Stimulated activated CD4-positive, alpha-beta T cell treated with anti-CD3 and anti-CD28 coated beads, Interleukin-4, amount 100 ng/mL, for 1 hour (primary cell): ENCODE measurements at regions not wholly inside any gene's neighbourhood (a gene's known extent, or its start where the extent isn't known, plus 50 kb on each side); places are given as distances from the start of the nearest gene placed in this dataset.
"Not testable (repeated sequence)": the region's sequence is repeated elsewhere in the genome, so short reads cannot be mapped to it uniquely, and the experiment has no call there.

Source experiments
- DNase-seq: peaks from one replicate; pipeline ENCODE4 v3.0.0-alpha.2; 2020

DNA sequence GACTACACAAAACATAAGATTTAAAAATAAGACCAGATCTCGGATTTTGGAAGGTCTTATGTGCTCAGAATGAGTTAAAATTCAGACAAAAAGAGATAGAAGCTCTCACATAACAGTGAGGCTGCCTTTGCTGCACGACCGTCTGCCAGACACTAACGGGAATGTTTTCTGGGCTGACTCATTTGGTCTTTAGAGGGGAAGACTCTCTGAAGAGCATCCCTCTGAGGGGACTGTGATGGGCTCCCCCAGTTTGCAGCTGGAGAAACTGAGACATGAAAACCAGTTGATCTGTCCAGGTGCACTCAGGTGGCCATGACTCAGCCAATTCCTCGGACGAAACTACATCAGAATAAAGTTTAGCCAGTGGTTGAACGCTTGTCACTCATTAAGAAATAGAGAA lies 153.9 kb downstream of the RNASET2 start:
- no peak for DNase-seq

DNA sequence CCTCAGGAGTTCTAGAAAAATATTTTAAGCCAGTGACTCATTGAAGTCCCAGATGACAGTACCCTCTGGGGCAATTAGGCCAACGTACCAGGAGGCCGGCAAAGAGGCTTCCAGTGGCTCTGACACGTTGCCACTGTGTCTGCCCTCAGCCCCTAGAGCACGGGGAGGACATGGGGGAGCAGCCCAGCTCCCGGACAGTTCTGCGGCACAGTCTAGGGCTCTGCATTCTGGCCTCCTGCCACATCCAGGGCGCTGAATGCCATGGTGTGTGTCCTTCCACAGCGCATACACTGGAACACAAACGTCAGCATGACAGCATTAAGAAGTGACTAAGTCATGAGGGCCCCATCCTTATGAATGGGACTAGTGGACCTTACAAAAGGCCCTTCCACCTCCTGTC lies 156.2 kb downstream of the RNASET2 start:
- no peak for DNase-seq

DNA sequence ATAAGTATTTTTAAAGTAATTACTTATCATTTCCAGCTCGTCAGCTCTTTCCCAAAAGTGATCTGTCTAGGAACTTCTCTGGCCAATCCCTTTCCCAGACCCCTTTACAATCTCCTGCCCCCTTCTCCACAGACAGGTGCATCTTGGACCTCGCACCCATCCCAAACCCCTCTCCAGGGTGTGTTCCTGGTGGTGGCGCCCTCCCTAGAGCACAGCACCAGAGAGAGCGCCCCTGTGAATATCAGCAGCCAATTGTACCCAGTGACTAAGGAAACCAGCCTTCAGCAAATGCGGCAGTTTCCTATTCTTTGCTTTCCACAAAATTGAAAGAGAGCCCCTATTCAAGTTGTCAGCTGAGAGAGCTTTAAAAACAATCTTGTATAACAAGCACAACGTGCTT lies 157.7 kb downstream of the RNASET2 start:
- no peak for DNase-seq

DNA sequence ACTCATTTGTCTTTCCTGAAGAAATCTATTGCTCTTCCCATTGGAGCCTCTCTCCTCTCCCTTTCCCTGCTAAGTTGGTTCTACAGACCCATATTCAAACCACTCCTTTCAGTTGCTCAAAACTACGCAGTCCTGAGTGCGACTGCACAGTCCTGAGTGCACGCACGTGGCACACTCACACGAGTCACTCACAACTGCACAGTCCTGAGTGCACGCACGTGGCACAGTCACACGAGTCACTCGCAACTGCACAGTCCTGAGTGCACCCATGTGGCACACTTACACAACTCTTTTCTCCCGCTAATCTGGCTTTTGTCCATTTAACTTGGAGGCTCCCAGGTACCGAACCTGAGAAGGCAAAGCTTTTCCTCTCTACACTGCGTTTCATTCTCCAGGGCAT lies 159.7 kb downstream of the RNASET2 start:
- no peak for DNase-seq

DNA sequence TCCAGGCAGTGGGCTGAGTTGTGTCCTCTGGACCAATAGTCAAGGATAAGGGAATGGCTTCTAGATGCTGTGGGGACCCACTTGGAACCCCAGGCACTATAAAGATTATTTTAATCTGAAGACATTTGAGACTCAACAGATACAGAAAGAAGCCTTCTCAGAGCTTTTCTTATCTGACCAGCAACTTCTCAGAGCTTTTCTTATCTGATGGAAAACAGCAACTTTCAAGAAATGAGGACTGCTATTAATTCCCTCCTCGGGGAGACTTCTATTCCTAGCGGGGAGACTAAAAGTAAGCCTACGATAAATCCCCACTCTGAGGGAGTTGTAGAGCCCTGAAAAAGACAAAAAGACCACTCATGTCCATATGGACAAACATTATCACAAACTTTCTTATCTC lies 160.5 kb downstream of the RNASET2 start:
- no peak for DNase-seq

DNA sequence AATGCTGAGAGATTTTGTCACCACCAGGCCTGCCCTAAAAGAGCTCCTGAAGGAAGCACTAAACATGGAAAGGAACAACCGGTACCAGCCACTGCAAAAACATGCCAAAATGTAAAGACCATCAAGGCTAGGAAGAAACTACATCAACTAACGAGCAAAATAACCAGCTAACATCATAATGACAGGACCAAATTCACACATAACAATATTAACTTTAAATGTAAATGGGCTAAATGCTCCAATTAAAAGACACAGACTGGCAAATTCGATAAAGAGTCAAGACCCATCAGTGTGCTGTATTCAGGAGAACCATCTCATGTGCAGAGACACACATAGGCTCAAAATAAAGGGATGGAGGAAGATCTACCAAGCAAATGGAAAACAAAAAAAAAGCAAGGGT lies 163.8 kb upstream of the RPS6KA2 start:
- not testable (repeated sequence) for DNase-seq

DNA sequence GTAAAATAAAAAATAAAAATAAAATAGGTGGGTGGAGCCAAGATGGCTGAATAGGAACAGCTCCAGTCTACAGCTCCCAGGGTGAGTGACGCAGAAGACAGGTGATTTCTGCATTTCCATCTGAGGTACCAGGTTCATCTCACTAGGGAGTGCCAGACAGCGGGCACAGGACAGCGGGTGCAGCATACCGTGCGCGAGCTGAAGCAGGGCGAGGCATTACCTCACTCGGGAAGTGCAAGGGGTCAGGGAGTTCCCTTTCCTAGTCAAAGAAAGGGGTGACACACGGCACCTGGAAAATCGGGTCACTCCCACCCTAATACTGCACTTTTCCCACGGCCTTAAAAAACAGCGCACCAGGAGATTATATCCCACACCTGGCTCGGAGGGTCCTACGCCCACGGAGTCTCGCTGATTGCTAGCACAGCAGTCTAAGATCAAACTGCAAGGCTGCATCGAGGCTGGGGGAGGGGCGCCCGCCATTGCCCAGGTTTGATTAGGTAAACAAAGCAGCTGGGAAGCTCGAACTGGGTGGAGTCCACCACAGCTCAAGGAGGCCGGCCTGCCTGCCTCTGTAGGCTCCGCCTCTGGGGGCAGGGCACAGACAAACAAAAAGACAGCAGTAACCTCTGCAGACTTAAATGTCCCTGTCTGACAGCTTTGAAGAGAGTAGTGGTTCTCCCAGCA lies 161.9 kb upstream of the RPS6KA2 start:
- not testable (repeated sequence) for DNase-seq

DNA sequence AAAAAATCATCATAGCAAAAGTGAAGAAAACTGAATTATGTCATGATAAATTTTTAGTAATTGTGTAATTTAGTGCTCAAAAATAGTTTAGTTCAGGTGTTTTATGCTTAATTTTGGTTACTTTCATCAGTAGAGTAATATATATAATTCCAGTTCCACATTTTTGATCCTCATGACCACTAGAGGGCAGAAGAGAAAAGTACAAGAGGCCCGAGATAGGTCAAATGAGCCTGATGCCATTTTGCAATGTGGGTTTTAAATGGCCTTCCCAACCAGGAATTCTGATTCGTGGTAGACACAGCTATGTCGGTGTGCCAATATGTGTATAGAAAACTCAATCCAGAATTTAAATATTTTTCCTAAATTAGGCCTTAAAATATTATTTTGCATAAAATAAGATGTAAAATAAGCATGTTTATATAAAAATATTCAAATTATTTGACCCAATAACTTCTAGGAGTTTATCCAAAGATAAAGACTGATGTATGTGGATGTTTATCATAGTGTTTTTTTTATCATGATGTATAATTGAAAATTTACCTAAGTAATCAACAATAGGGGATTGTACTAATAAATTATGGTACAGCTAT lies 159.7 kb upstream of the RPS6KA2 start:
- no peak for DNase-seq

DNA sequence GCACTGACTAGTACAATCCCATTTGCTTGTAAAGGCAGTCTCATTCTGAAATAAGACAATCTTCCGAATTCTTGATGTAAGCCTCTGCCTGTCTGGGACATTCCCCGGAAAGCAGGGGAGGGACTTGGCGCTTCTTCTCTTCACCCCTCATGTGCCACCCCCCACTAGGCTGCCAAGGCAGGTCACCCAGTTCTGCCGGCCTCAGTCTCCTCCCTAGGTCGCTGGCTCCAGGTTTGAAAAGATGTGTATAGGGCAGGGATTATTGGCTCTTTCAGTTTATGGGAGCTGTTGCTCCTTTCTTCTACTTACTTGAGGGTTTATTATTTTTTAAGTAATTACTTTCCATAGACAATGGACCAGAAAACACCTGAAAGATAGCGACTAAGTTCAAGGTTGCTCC lies 158.1 kb upstream of the RPS6KA2 start:
- DNase-seq = no peak

DNA sequence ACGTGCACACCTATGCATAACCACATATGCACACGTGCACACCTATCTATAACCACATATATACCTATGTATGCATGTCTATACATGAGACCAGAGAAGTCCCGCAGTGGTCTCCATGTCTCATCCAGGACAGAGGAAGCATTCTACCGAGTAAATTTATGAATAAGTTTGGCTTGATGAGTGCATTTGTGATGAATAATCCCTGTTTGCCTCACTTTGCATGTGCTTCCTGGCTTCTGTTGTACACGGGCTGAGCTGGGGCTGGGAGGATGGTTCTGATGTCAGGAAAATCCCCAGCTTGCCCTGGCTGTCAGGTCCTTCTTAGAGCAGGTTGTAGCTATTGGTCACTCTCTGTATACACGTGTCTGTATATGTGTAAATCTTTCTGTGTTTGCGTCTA lies 157.6 kb upstream of the RPS6KA2 start:
- no peak for DNase-seq

DNA sequence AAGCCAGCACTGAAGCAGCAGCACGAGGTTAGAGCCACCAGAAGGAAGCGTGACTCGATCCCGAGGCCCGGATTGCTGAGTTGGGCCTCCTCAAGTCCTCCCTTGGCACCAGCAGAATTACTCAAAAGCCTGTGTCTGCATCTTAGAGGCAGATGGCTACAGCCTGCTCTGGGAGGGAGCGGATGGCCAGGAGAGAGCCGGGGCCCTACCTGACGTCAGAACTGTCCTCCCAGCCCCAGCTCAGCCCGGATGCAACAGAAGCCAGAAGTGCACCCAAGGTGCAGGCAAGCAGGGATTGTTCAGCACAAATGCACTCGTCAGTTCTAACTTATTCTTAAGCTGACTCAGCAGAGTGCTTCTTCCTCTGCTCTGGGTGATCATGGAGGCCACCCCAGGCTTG lies 155.5 kb upstream of the RPS6KA2 start:
- no peak for DNase-seq

DNA sequence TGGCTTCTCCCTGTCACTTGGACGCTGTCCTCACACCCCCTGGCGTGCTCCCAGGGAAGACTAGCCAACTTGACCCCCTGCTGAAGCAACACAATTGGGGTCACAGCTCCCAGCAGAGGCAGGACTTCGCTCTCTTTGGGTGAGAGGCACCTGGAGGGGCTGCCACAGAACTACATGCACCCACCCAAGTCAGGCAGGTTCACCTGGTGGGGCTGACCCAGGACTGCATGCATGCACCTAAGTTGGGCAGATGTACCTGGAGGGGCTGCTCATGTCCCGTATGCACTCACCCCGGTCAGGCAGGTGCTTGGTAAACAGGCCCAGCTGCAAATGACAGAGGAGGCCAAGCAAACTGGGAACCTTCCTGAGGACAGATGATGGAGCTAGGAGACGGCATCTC lies 154.3 kb upstream of the RPS6KA2 start:
- no peak for DNase-seq

DNA sequence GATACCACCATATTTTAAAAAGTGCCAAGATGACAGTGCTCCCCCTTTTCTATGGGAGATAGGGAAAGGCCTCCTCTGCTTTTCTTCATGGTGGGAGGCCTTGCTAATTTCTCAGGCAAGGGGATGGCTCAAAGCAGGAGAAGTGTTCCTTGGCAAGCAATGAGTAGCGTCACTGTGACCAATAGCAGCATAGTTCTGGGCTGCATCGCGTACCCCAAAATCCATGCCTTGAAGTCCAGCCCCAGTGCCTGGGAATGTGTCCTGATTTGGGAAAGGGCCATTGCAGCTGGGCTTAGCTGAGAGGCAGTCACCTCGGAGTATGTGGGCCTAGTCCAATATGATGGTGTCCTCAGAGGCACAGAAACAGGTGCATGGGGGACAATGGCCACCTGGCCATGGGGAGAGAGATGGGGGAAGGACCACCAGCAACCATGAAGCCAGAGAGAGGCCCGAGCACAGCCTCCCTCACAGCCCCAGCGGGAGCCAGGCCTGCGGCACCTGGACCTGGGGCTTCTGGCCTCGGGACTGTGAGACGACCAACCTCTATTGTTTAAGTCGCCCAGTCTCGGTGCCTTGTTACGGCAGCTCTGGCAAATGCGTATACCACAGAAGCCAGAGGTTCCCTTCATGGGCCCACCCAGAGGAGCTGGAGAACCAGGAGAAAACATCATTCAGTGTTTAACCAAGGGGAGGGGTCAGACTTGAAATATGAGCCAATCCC lies 153.1 kb upstream of the RPS6KA2 start:
- DNase-seq = no peak

DNA sequence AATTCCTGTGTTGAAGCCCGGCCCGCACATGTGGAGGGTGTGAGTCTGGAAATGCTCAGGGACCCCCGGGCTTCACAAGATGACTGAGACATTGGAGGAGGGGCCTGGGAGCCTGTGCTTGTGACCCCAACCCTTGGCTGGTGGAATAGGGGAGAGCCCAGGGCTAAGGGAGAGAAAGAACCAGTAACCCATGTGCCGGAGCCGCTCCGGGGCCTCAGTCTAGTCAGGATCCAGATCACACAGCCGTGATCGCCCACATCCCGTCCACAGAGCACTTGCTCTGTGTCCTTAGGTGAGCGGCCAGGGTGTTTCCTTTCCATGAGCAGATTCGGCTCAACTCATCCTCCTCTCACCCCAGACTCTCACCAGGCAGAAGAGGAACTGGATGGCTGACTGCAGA lies 152.3 kb upstream of the RPS6KA2 start:
- DNase-seq = no peak

DNA sequence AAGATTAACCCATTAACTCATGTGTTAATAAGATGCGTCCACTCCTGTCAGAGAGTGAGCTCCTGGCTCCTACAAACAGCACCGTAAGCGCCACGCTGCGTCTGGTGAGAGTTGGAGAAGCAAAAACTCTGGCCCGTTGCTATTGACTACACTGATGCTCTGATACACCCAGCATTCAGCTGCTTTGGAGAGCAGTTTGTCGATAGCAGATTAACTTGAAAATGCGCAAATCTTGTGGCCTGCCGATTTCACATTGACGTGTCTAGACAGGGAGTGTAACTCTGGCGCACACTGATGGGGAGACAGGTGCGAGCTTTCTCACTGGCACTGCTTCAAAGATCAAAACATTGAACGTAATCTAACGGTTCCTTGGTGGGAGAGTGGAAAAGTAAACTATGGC lies 151.7 kb upstream of the RPS6KA2 start:
- no peak for DNase-seq

DNA sequence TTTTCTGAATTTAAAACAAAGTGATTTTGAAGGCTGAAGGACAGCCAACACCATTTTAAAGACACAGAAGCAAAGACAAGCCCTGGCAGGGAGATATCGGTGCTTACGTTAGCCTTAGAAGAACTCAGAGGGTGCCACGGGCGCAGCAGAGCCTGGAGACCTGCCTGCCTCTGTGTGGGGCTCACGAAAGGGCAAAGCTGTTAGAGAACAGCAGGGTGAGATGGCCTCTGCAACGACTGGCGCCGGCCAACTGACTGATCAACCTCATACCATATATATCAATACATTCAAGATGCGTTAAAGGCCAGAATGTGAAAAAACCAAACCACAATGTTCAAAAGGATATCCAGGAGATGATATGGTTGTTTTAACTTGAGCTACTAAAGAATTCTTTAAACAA lies 151.0 kb upstream of the RPS6KA2 start:
- DNase-seq = no peak

DNA sequence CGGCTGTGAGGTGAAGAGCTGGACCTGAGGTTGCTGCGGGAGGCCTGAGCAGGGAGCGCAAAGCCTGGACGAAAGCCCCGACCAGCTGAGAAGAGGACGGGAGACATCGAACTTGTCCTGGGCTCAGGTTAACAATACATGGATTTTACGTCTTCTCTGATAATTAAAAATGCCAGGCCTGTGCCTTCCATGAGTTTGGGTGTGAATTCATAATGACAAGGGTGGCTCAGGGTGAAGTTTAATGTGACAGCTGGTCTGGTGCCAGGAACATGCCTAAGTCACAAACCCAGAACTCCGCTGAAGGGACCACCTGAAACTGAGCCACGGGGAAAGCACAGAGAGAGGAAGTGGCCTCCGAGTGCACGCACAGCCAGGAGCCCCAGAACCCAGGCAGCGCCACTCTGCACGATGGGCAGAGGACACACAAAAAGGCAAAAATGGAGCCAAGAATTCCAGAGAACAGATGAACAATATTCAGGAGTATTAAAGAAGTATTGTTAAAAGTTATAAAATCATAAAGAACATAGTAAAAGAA lies 150.1 kb upstream of the RPS6KA2 start:
- no peak for DNase-seq

DNA sequence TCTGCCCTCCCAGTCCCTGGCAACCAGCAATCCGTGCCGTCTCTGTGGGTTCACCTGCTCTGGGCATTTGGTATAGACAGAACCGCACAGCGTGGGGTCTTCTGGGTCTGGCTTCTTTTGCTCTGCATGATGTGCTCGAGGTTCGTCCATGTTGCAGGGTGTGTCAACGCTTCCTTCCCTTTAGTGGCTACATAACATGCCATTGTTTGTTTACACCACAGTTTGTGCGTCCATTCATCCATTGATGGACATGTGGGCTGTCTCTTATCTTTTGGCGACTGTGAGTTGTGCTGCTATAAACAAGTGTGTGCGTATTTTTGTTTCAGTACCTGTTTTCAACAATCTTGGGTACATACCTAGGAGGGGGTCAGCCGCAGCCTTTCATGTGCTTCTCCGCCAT lies 149.5 kb upstream of the RPS6KA2 start:
- no peak for DNase-seq

DNA sequence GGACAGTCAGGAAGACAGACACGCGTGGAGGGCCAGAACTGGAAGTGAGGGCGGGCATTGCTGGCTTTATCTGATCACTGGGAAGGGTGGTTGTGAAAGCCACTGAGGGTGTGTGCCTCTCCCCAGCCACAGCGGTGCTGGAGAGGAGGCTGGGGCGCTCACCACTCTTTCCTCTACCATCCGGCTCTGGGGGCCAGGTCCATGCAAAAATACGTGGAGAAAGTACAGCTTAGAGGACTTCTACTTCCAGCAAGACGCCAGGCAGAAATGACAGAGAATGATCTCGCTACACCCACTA lies 148.8 kb upstream of the RPS6KA2 start:
- no peak for DNase-seq

DNA sequence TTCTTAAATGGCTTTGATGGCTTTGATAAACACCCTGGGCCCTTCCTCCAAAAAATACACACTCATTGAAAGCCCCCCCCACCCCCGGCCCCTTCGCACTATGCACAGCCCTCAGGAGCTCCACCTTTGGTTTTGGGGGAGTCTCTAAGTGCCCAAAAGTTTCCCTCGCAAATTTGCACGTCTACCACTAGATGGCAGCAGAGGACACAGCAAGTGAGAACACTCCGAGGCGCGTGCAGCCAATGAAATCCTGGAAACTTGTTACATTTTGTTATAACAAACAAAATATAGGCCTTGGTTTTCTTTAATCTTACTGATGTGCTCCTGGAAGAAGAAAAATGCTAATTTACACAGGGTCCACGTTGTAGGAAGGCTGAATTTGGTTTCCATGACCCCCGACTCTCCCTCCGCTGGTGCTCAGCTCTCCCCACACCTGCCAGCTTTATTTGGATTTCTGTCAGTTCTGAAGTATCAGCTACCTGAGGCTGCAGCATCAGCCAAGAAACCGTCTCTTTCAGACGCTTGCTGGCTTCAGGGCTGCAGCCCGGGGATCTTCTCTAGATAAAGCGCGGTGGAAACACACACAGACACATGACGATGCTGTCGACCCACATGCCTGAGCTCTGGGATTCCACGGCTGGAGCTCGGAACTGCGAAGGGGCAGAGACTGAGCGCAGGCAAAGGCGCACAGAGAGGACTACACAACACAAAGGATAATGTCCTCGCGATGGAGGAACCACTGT lies 148.3 kb upstream of the RPS6KA2 start:
- DNase-seq = peak; percentile 46

DNA sequence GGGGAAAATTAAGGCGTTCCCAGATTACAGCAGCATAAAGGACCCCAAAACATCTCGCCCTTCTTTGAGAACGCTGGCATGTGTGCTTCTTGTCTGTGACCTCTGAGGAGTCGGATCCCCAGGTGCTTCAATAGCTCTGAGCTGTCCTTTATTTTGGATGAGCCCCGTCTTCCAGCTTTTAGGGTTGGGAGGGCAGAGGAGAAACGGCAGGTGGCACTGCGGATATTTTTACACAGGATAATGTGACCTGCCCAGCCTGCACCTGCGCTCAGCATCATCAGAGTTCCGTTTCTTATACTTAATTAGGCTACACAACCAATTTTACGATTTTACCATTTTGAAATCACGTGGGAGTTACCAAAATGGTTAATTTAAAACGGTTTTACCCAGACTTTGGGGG lies 147.7 kb upstream of the RPS6KA2 start:
- no peak for DNase-seq

DNA sequence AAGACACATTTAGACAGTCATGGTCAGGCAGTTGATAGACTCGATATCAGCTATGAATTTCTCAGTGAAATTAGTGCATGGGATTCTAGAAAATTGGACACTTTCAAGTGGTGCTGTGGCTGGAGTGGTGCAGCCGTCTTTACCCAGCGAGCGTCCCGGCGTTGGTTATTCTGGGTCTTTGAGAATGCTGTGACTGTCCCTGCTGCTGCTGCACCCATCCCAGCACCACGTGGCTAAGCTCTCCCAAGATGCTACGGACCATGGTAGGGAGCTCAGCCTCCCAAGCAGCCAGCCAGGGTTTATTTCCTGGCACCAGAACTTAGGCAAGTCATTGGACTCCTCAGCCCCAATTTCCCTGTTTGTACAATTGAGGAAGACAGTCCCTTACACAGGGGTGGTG lies 147.2 kb upstream of the RPS6KA2 start:
- DNase-seq = no peak

DNA sequence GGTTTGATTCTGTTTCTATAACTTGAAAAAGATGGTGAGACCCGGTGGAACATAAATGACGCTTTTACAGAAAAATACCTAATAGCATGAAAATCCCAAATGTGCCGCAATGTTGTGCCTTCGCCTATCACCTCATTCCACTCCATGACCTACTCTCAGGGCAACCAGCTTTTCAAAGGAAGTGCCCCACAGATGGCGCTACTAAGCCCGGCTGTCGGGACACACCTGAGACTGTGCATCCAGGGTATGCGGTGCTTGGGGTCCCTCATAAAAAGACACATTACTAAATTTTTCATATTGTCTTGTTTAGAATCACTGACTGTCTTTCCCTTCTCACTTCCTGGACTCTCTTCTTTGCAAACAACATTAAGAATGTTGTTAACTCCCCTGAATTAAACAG lies 145.5 kb upstream of the RPS6KA2 start:
- no peak for DNase-seq

DNA sequence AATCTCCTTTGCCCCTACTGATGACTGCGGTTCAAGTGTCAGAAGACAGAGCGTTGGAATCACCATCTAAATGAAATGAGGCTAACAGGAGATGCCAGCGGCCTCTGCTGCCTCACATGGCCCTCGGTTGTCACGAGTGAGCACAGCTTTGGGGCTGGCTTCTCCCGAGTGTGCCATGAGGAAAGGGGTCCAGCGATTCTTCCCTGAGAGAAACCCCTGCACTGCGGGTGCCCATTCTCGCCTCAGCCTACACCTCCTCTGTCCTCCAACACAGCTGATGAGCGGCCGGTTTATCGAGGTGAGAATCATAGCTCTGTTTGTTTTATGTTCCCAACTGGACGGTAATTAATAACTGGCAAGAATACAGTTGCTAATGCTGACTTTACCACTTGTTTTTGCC lies 144.7 kb upstream of the RPS6KA2 start:
- DNase-seq = no peak
